ENCODE measurements at regions not wholly inside any gene's neighbourhood (a gene's known extent, or its start where the extent isn't known, plus 50 kb on each side); places are given as distances from the start of the nearest gene placed in this dataset.

DNA sequence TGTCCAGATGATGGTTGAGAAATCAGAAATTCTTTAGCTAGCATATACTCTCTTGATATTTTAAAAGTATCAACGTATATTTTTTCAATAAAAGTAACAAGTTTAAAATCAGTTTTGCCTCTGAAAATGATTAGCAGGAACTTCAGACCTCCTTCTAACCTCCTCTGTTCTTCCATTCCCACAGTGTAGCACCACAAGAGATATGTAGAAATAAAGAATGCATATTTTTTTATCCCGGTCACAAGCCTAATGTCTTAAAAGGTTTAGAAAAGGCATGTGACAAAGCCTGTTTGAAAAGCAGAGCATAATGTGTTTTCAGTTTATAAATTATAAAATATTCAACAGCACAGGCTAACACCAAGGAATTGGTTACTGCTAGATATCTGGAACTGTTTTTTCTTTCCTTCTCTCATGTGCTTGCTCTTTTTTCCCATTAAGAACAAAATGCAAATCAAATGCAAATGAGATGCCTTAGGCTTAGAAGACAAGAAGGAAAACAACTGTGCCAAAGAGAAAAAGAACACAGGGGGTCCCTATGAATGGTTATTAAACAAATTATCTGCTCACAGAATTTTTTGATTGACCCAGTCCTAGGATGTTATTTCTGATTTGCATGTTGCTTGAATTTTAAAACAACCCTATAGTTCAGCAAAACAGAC lies 351.7 kb upstream of the FAM241A start:
- no peak for TF ChIP-seq ELF4 (IDR thresholded peaks at IDR 0.05)
- no peak for TF ChIP-seq BHLHE40 (IDR thresholded peaks at IDR 0.05; ENCODE audit: borderline replicate concordance)
- ChIA-PET POLR2A (no interaction called here), CTCF (interaction anchor here (0.6 kb wide), 1 partner anchor 36 kb away, joined by 5 read pairs; no protein-coding TSS in a partner anchor)
- DNase-seq (ENCODE audit: extremely low spot score): no peak

DNA sequence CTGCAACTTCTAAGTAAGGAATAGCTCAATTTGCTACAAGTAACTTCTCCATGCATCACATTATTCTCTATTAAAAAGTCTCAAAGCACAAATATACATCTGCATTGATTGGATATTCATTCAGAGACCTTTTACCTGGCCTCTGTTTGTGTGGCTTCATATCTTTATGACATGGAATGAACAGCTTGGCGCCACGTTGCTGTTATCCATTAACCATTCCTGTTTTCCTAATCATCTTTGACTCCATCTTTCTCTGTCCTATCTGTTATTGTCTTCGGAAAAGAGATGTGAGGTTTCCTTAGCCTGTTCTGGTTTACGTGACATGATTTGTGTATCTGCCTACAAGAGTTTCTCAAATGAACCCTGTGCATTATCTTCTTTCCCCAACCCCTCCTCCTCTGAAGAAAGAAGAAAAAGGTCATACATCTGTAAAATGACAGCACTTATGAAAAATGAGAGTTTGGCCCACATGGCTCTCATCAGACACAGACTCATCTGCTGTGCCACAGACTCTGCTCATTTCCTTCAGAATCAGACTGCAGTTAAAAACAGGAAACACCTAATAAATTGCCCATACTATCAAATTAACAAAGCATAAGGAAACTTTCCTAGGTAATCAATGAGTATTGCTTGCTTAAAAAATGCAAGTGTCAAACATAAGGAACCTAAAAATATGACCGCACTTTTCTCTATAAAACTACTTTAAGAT lies 347.6 kb upstream of the FAM241A start:
- POLR2A ChIA-PET: no interaction called here
- CTCF ChIA-PET: no interaction called here
- no peak for DNase-seq (ENCODE audit: extremely low spot score)

DNA sequence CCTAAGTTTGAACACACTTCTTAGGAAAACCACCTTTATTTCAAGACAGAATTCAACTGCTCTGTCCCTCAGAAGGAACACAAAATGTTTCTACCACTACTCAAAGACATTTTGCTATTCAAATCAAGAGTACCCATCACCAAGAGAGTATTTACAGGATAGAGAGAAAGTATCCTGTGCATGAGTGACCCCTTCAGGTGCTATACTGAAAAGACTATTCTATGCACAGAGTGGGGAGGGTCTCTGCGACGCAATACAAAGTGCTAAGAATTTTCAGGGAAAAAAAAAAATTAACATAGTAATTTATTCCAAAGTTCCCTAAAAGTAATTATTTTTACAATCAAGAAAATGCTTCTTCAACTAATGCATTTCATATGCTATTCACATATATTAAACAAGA lies 346.4 kb upstream of the FAM241A start:
- peak; percentile 23 for DNase-seq (ENCODE audit: extremely low spot score)
- ChIA-PET CTCF (no interaction called here), POLR2A (no interaction called here)
- TF ChIP-seq ZNF384 (IDR thresholded peaks at IDR 0.05): no peak
- no peak for TF ChIP-seq SUZ12 (IDR thresholded peaks at IDR 0.05)
- TF ChIP-seq ELF4 (IDR thresholded peaks at IDR 0.05): no peak
- TF ChIP-seq L3MBTL2 (conservative IDR thresholded peaks at IDR 0.05): no peak
- no peak for TF ChIP-seq FOXK2 (IDR thresholded peaks at IDR 0.05)
- no peak for TF ChIP-seq TARDBP (IDR thresholded peaks at IDR 0.05)
- no peak for TF ChIP-seq SP1 (IDR thresholded peaks at IDR 0.05)
- no peak for TF ChIP-seq ARNT (IDR thresholded peaks at IDR 0.05)
- TF ChIP-seq CTBP1 (IDR thresholded peaks at IDR 0.05; ENCODE audit: borderline replicate concordance): no peak
- no peak for TF ChIP-seq FOXM1 (IDR thresholded peaks at IDR 0.05; ENCODE audit: borderline replicate concordance)

More for the DNA sequence above, 347.6 kb upstream of the FAM241A start:
- TF ChIP-seq BHLHE40 (IDR thresholded peaks at IDR 0.05; ENCODE audit: borderline replicate concordance) (no peak), TARDBP (IDR thresholded peaks at IDR 0.05) (no peak), NFRKB (IDR thresholded peaks at IDR 0.05) (no peak)

DNA sequence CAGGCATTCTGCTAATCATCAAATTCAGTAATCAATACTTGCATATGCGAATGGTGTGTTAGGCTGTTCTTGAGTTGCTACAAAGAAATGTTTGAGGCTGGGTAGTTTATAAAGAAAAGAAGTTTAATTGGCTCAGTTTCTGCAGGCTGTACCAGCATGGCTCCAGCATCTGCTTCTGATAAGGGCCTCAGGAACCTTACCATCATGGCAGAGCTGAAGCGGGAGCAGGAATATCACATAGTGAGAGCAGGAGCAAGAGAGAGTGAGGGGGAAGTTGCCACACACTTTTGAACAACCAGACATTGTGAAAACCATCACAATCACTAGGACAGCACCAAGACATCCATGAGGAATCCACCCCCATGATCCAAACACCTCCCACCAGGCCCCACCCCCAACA lies 344.7 kb upstream of the FAM241A start:
- CTCF ChIA-PET: interaction anchor here (0.5 kb wide), 1 partner anchor 81 kb away, joined by 3 read pairs; no protein-coding TSS in a partner anchor
- no peak for DNase-seq (ENCODE audit: extremely low spot score)
- TF ChIP-seq FOXA1 (IDR thresholded peaks at IDR 0.05) (no peak), HDGF (IDR thresholded peaks at IDR 0.05; ENCODE audit: borderline replicate concordance) (no peak), L3MBTL2 (conservative IDR thresholded peaks at IDR 0.05) (no peak), SUZ12 (IDR thresholded peaks at IDR 0.05) (no peak), LEF1 (IDR thresholded peaks at IDR 0.05; ENCODE audit: borderline replicate concordance) (no peak), ARNT (IDR thresholded peaks at IDR 0.05) (no peak), SP1 (IDR thresholded peaks at IDR 0.05) (no peak), FOXK2 (IDR thresholded peaks at IDR 0.05) (no peak), BHLHE40 (IDR thresholded peaks at IDR 0.05; ENCODE audit: borderline replicate concordance) (no peak)
- POLR2A ChIA-PET: no interaction called here

DNA sequence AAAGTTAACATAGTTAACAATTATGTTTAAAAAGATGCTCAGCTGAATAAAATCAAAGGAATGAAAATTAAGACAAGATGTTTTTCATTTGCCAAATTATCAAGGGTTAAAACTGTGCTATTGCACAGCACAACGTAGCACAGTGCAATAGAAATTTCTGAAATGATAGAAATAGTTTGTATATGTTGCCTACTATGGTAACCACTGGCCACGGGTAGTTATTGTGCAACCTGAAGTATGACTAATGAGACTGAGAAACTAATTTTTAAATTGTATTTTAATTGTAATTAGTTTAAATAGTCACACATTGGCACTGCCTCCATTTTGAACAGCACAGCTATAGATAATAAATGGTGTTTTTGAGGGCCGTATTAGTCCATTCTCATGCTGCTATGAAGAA lies 343.1 kb upstream of the FAM241A start:
- DNase-seq (ENCODE audit: extremely low spot score): no peak
- ChIA-PET POLR2A (no interaction called here), CTCF (no interaction called here)
- no peak for TF ChIP-seq SUZ12 (IDR thresholded peaks at IDR 0.05)

DNA sequence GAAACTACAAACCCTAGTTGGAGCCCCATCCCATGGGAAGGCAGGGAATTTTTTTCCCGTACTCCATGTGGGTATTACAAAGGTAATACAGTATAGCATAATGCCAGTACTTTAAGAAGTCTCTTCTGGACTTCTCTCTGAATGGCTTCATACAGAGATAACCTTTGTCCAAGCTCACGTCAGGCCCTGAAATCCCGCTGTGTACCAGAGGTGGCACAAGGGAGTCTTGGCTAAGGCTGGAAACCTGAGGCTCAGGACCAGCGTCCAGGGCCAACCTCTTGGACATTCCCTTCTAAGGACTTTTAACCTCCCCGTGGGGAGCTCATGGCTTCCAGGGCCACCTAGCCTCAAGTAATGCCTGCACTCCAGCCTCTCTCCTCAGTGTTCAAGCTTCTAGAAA lies 338.9 kb upstream of the FAM241A start:
- DNase-seq (ENCODE audit: extremely low spot score): peak; percentile 59
- TF ChIP-seq TARDBP (IDR thresholded peaks at IDR 0.05) (no peak), SUZ12 (IDR thresholded peaks at IDR 0.05) (no peak), FOXA1 (IDR thresholded peaks at IDR 0.05) (no peak), HDGF (IDR thresholded peaks at IDR 0.05; ENCODE audit: borderline replicate concordance) (no peak), CTBP1 (IDR thresholded peaks at IDR 0.05; ENCODE audit: borderline replicate concordance) (no peak), ZNF384 (IDR thresholded peaks at IDR 0.05) (no peak), FOXK2 (IDR thresholded peaks at IDR 0.05) (no peak), L3MBTL2 (conservative IDR thresholded peaks at IDR 0.05) (no peak), BHLHE40 (IDR thresholded peaks at IDR 0.05; ENCODE audit: borderline replicate concordance) (no peak), ELF4 (IDR thresholded peaks at IDR 0.05) (no peak), ARNT (IDR thresholded peaks at IDR 0.05) (no peak), SP1 (IDR thresholded peaks at IDR 0.05) (no peak)
- TF ChIP-seq, protein P1, sequence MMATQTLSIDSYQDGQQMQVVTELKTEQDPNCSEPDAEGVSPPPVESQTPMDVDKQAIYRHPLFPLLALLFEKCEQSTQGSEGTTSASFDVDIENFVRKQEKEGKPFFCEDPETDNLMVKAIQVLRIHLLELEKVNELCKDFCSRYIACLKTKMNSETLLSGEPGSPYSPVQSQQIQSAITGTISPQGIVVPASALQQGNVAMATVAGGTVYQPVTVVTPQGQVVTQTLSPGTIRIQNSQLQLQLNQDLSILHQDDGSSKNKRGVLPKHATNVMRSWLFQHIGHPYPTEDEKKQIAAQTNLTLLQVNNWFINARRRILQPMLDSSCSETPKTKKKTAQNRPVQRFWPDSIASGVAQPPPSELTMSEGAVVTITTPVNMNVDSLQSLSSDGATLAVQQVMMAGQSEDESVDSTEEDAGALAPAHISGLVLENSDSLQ (IDR thresholded peaks at IDR 0.05): no peak
- CTCF ChIA-PET: interaction anchor here (1.1 to 1.2 kb wide), 2 partner anchors 11 to 49 kb away, joined by 3 read pairs; no protein-coding TSS in a partner anchor
- POLR2A ChIA-PET: no interaction called here

DNA sequence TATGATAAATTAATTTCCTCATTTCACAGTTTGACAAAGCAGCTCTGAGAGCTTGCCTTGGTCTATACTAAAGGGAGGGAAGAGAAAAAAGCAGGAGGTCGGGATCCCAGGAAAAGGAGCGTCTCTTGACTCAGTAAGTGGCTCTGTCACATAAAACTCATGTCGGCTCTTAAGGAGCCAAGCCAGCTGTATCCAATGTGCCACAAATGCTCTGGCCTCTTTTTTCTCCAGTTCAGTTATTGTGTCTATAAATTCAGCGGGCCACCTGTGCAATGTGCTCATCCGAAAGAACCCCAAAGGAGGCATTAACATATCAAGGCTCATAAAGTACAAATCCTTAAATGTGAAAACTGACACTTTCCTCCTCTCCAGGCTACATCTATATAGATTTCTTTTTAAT lies 337.7 kb upstream of the FAM241A start:
- CTCF ChIA-PET: no interaction called here
- TF ChIP-seq SUZ12 (IDR thresholded peaks at IDR 0.05) (no peak), FOXK2 (IDR thresholded peaks at IDR 0.05) (no peak), ZNF384 (IDR thresholded peaks at IDR 0.05) (no peak), SP1 (IDR thresholded peaks at IDR 0.05) (no peak), ELF4 (IDR thresholded peaks at IDR 0.05) (no peak), TARDBP (IDR thresholded peaks at IDR 0.05) (no peak), LEF1 (IDR thresholded peaks at IDR 0.05; ENCODE audit: borderline replicate concordance) (no peak), FOXM1 (IDR thresholded peaks at IDR 0.05; ENCODE audit: borderline replicate concordance) (no peak), HDGF (IDR thresholded peaks at IDR 0.05; ENCODE audit: borderline replicate concordance) (no peak)
- TF ChIP-seq, protein P1 (IDR thresholded peaks at IDR 0.05): no peak
- POLR2A ChIA-PET: no interaction called here
- no peak for DNase-seq (ENCODE audit: extremely low spot score)

All from HEK293T (cell line).